ENCODE measurements at regions not wholly inside any gene's neighbourhood (a gene's known extent, or its start where the extent isn't known, plus 50 kb on each side); places are given as distances from the start of the nearest gene placed in this dataset.
A peak's percentile ranks its signal among the peaks of the same experiment; 100 is the strongest.

- Histone ChIP-seq H3K9ac (ENCODE audit: low read length in 5 of 5) (no peak overlapping the region), H3K4me3 (ENCODE audit: low read depth in 1 of 5, low read length in 5 of 5) (no peak overlapping the region), H3K4me1 (ENCODE audit: control insufficient read depth in 5 of 5, insufficient read depth in 5 of 5, low read length in 5 of 5) (peaks cover 3 to 23% (median 18%) of the 10 kb centered on the region in 5 donors), H3K36me3 (ENCODE audit: control insufficient read depth in 5 of 5, insufficient read depth in 5 of 5, low read length in 5 of 5) (no peaks in the 10 kb centered on the region), H3K27me3 (ENCODE audit: control insufficient read depth in 5 of 5, insufficient read depth in 4 of 5, low read length in 5 of 5) (no peaks in the 10 kb centered on the region), H3K9me3 (ENCODE audit: control insufficient read depth in 5 of 5, low read length in 5 of 5) (no peaks in the 10 kb centered on the region), H3K27ac (ENCODE audit: low read depth, low read length) (no peak overlapping the region)
These were observed 239.7 kb upstream of the PGRMC2 start for GRCh38 chr4:128527351-128527750.

GRCh38 chr4:128525992-128526630 lies 238.5 kb upstream of the PGRMC2 start:
- no peak overlapping the region for H3K4me3 ChIP-seq (ENCODE audit: low read depth in 1 of 5, low read length in 5 of 5)
- peak overlapping the region; percentile 38 for H3K27ac ChIP-seq (ENCODE audit: low read depth, low read length)
- H3K4me1 ChIP-seq (ENCODE audit: control insufficient read depth in 5 of 5, insufficient read depth in 5 of 5, low read length in 5 of 5), result peaks cover 3 to 26% (median 18%) of the 10 kb centered on the region in 5 donors
- no peaks in the 10 kb centered on the region for H3K27me3 ChIP-seq (ENCODE audit: control insufficient read depth in 5 of 5, insufficient read depth in 4 of 5, low read length in 5 of 5)
- no peaks in the 10 kb centered on the region for H3K9me3 ChIP-seq (ENCODE audit: control insufficient read depth in 5 of 5, low read length in 5 of 5)
- H3K36me3 ChIP-seq (ENCODE audit: control insufficient read depth in 5 of 5, insufficient read depth in 5 of 5, low read length in 5 of 5), result no peaks in the 10 kb centered on the region
- H3K9ac ChIP-seq (ENCODE audit: low read length in 5 of 5), result no peak overlapping the region

GRCh38 chr4:128525387-128525786 lies 237.8 kb upstream of the PGRMC2 start:
- H3K27ac ChIP-seq (ENCODE audit: low read depth, low read length), result peak overlapping the region; percentile 38
- H3K36me3 ChIP-seq (ENCODE audit: control insufficient read depth in 5 of 5, insufficient read depth in 5 of 5, low read length in 5 of 5), result no peaks in the 10 kb centered on the region
- H3K9ac ChIP-seq (ENCODE audit: low read length in 5 of 5), result no peak overlapping the region
- H3K27me3 ChIP-seq (ENCODE audit: control insufficient read depth in 5 of 5, insufficient read depth in 4 of 5, low read length in 5 of 5), result no peaks in the 10 kb centered on the region
- peaks cover 3 to 28% (median 18%) of the 10 kb centered on the region in 5 donors for H3K4me1 ChIP-seq (ENCODE audit: control insufficient read depth in 5 of 5, insufficient read depth in 5 of 5, low read length in 5 of 5)
- no peak overlapping the region for H3K4me3 ChIP-seq (ENCODE audit: low read depth in 1 of 5, low read length in 5 of 5)
- H3K9me3 ChIP-seq (ENCODE audit: control insufficient read depth in 5 of 5, low read length in 5 of 5), result no peaks in the 10 kb centered on the region

- Histone ChIP-seq H3K36me3 (ENCODE audit: control insufficient read depth in 5 of 5, insufficient read depth in 5 of 5, low read length in 5 of 5) (no peaks in the 10 kb centered on the region), H3K27ac (ENCODE audit: low read depth, low read length) (no peak overlapping the region), H3K4me3 (ENCODE audit: low read depth in 1 of 5, low read length in 5 of 5) (no peak overlapping the region), H3K27me3 (ENCODE audit: control insufficient read depth in 5 of 5, insufficient read depth in 4 of 5, low read length in 5 of 5) (no peaks in the 10 kb centered on the region), H3K9me3 (ENCODE audit: control insufficient read depth in 5 of 5, low read length in 5 of 5) (no peaks in the 10 kb centered on the region), H3K9ac (ENCODE audit: low read length in 5 of 5) (no peak overlapping the region), H3K4me1 (ENCODE audit: control insufficient read depth in 5 of 5, insufficient read depth in 5 of 5, low read length in 5 of 5) (peaks cover 2 to 28% (median 21%) of the 10 kb centered on the region in 5 donors)
These were observed 236.7 kb upstream of the PGRMC2 start for GRCh38 chr4:128524311-128524710.

GRCh38 chr4:128521648-128522111 lies 234.1 kb upstream of the PGRMC2 start:
- Histone ChIP-seq H3K27ac (ENCODE audit: low read depth, low read length) (no peak overlapping the region), H3K4me3 (ENCODE audit: low read depth in 1 of 5, low read length in 5 of 5) (no peak overlapping the region), H3K27me3 (ENCODE audit: control insufficient read depth in 5 of 5, insufficient read depth in 4 of 5, low read length in 5 of 5) (no peaks in the 10 kb centered on the region), H3K9me3 (ENCODE audit: control insufficient read depth in 5 of 5, low read length in 5 of 5) (no peaks in the 10 kb centered on the region), H3K4me1 (ENCODE audit: control insufficient read depth in 5 of 5, insufficient read depth in 5 of 5, low read length in 5 of 5) (peaks cover 6 to 38% (median 28%) of the 10 kb centered on the region in 5 donors), H3K36me3 (ENCODE audit: control insufficient read depth in 5 of 5, insufficient read depth in 5 of 5, low read length in 5 of 5) (no peaks in the 10 kb centered on the region), H3K9ac (ENCODE audit: low read length in 5 of 5) (no peak overlapping the region)

- peaks cover 6 to 38% (median 31%) of the 10 kb centered on the region in 5 donors for H3K4me1 ChIP-seq (ENCODE audit: control insufficient read depth in 5 of 5, insufficient read depth in 5 of 5, low read length in 5 of 5)
- no peaks in the 10 kb centered on the region for H3K27me3 ChIP-seq (ENCODE audit: control insufficient read depth in 5 of 5, insufficient read depth in 4 of 5, low read length in 5 of 5)
- H3K36me3 ChIP-seq (ENCODE audit: control insufficient read depth in 5 of 5, insufficient read depth in 5 of 5, low read length in 5 of 5), result no peaks in the 10 kb centered on the region
- H3K9me3 ChIP-seq (ENCODE audit: control insufficient read depth in 5 of 5, low read length in 5 of 5), result no peaks in the 10 kb centered on the region
- H3K27ac ChIP-seq (ENCODE audit: low read depth, low read length), result no peak overlapping the region
- no peak overlapping the region for H3K9ac ChIP-seq (ENCODE audit: low read length in 5 of 5)
- no peak overlapping the region for H3K4me3 ChIP-seq (ENCODE audit: low read depth in 1 of 5, low read length in 5 of 5)
These were observed 233.5 kb upstream of the PGRMC2 start for GRCh38 chr4:128521156-128521555.

- Histone ChIP-seq H3K36me3 (ENCODE audit: control insufficient read depth in 5 of 5, insufficient read depth in 5 of 5, low read length in 5 of 5) (no peaks in the 10 kb centered on the region), H3K9me3 (ENCODE audit: control insufficient read depth in 5 of 5, low read length in 5 of 5) (no peaks in the 10 kb centered on the region), H3K27me3 (ENCODE audit: control insufficient read depth in 5 of 5, insufficient read depth in 4 of 5, low read length in 5 of 5) (no peaks in the 10 kb centered on the region), H3K4me1 (ENCODE audit: control insufficient read depth in 5 of 5, insufficient read depth in 5 of 5, low read length in 5 of 5) (peaks cover 6 to 26% (median 23%) of the 10 kb centered on the region in 5 donors), H3K9ac (ENCODE audit: low read length in 5 of 5) (no peak overlapping the region), H3K27ac (ENCODE audit: low read depth, low read length) (peak overlapping the region; percentile 80), H3K4me3 (ENCODE audit: low read depth in 1 of 5, low read length in 5 of 5) (no peak overlapping the region)
These were observed 231.7 kb upstream of the PGRMC2 start for GRCh38 chr4:128519163-128519830.

GRCh38 chr4:128517739-128518510 lies 230.3 kb upstream of the PGRMC2 start:
- no peaks in the 10 kb centered on the region for H3K36me3 ChIP-seq (ENCODE audit: control insufficient read depth in 5 of 5, insufficient read depth in 5 of 5, low read length in 5 of 5)
- no peaks in the 10 kb centered on the region for H3K9me3 ChIP-seq (ENCODE audit: control insufficient read depth in 5 of 5, low read length in 5 of 5)
- H3K27ac ChIP-seq (ENCODE audit: low read depth, low read length), result peak overlapping the region; percentile 80
- no peak overlapping the region for H3K9ac ChIP-seq (ENCODE audit: low read length in 5 of 5)
- H3K27me3 ChIP-seq (ENCODE audit: control insufficient read depth in 5 of 5, insufficient read depth in 4 of 5, low read length in 5 of 5), result no peaks in the 10 kb centered on the region
- H3K4me3 ChIP-seq (ENCODE audit: low read depth in 1 of 5, low read length in 5 of 5), result peak overlapping the region in 1 of 5 donors; percentile 4
- peaks cover 6 to 26% (median 20%) of the 10 kb centered on the region in 5 donors for H3K4me1 ChIP-seq (ENCODE audit: control insufficient read depth in 5 of 5, insufficient read depth in 5 of 5, low read length in 5 of 5)

- Histone ChIP-seq H3K36me3 (ENCODE audit: control insufficient read depth in 5 of 5, insufficient read depth in 5 of 5, low read length in 5 of 5) (no peaks in the 10 kb centered on the region), H3K4me3 (ENCODE audit: low read depth in 1 of 5, low read length in 5 of 5) (peak overlapping the region in 1 of 5 donors; percentile 4), H3K9me3 (ENCODE audit: control insufficient read depth in 5 of 5, low read length in 5 of 5) (no peaks in the 10 kb centered on the region), H3K27ac (ENCODE audit: low read depth, low read length) (peak overlapping the region; percentile 80), H3K9ac (ENCODE audit: low read length in 5 of 5) (no peak overlapping the region), H3K27me3 (ENCODE audit: control insufficient read depth in 5 of 5, insufficient read depth in 4 of 5, low read length in 5 of 5) (no peaks in the 10 kb centered on the region), H3K4me1 (ENCODE audit: control insufficient read depth in 5 of 5, insufficient read depth in 5 of 5, low read length in 5 of 5) (peaks cover 6 to 26% (median 21%) of the 10 kb centered on the region in 5 donors)
These were observed 229.6 kb upstream of the PGRMC2 start for GRCh38 chr4:128517096-128517738.
